HG03196 (cell line): ENCODE measurements at regions not wholly inside any gene's neighbourhood (a gene's known extent, or its start where the extent isn't known, plus 50 kb on each side); places are given as distances from the start of the nearest gene placed in this dataset.
"Not testable (repeated sequence)": the region's sequence is repeated elsewhere in the genome, so short reads cannot be mapped to it uniquely, and the experiment has no call there.

Experiments used
- ATAC-seq: cut with Tn5 transposase; IDR thresholded peaks from one replicate; pipeline ENCODE4 v1.9.1; 2021; ENCODE audit not compliant: unreplicated experiment

DNA sequence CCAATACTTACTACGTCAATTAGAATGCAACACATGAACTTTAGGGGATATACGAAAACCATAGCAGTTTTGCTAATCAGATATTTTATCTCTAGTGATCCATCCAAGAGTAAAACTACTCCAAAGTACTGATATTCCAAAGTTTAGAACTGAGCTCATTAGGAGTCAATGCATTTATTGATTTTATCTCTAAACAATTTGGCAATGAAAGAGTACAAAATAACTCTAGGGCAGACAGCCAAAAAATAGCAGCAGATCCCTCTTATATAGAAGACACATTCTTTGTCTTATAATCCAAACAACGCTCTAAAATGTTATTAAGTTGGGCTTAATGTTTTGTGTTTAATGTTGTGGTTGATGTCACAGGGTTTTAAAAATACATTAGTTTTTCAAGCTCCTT, 923.9 kb upstream of the MAN1A1 start:
- ATAC-seq = no peak

- ATAC-seq = no peak
Measured at GRCh38 chr6:120272038-120272437, 922.5 kb upstream of the MAN1A1 start.

DNA sequence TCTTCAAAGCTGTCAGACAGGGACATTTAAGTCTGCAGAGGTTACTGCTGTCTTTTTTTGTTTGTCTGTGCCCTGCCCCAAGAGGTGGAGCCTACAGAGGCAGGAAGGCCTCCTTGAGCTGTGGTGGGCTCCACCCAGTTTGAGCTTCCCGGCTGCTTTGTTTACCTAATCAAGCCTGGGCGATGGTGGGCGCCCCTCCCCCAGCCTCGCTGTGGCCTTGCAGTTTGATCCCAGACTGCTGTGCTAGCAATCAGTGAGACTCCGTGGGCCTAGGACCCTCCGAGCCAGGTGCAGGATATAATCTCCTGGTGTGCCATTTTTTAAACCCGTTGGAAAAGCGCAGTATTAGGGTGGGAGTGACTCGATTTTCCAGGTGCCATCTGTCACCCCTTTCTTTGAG, 918.7 kb upstream of the MAN1A1 start:
- ATAC-seq = not testable (repeated sequence)

DNA sequence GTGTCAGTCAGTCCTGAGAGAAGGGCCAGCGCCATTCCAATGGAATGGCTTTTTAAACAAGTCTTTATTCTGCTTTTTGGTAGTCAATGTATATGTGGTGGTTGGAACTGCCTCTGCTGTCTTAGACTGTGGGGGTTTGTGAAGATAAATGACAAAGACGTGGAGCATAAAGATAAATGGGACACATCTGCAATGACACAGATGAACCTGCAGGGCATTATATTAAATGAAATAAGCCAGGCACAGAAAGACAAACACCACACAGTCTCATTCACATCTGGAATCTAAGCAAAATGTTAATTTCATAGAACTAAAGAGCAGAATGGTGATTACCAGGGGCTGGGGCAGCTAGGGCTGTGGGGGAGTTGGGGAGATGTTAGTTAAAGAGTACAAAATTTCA, 912.8 kb upstream of the MAN1A1 start:
- no peak for ATAC-seq

GRCh38 chr6:120260636-120261035, 911.1 kb upstream of the MAN1A1 start:
- ATAC-seq = no peak

GRCh38 chr6:120254651-120255050, 905.1 kb upstream of the MAN1A1 start:
- no peak for ATAC-seq

GRCh38 chr6:120248451-120248850, 898.9 kb upstream of the MAN1A1 start:
- no peak for ATAC-seq

DNA sequence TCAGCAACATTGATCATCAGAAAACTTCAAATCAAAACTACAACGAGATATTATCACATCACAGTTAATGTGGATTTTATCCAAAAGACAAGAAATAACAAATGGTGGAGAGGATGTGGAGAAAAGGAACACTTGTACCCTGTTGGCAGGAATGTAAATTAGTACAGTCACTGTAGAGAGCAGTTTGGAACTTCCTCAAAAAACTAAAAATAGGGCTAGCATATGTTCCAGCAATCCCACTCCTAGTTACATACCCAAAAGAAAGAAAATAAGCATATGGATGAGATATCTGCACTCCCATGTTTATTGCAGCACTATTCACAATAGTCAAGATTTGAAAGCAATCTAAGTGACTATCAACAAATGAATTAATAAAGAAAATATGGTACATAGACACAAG, 887.7 kb upstream of the MAN1A1 start:
- ATAC-seq = no peak

GRCh38 chr6:120230008-120230407, 880.4 kb upstream of the MAN1A1 start:
- no peak for ATAC-seq

DNA sequence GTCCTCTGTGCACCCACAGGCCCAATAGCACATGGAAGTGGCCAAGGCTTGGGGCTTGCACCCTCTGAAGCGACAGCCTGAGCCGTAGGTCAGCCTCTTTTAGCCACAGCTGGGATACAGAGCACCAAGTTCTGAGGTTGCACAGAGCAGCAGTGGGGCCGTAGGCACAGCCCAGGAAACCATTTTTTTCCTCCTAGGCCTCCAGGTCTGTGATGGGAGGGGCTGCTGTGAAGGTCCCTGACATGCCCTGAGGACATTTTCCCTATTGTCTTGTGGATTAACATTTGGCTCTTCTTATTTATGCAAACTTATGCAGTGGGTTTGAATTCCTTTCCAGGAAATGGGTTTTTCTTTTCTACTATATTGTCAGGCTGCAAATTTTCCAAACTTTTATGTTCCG, 878.7 kb upstream of the MAN1A1 start:
- ATAC-seq = no peak

GRCh38 chr6:120219339-120219738, 869.8 kb upstream of the MAN1A1 start:
- ATAC-seq = no peak

- no peak for ATAC-seq
Measured at GRCh38 chr6:120214088-120214499, 864.5 kb upstream of the MAN1A1 start.

GRCh38 chr6:120211955-120212792, 862.6 kb upstream of the MAN1A1 start:
- ATAC-seq = no peak

GRCh38 chr6:120202878-120203277, 853.3 kb upstream of the MAN1A1 start:
- ATAC-seq = no peak

- ATAC-seq = no peak
Measured at GRCh38 chr6:120200853-120201252, 851.3 kb upstream of the MAN1A1 start.

DNA sequence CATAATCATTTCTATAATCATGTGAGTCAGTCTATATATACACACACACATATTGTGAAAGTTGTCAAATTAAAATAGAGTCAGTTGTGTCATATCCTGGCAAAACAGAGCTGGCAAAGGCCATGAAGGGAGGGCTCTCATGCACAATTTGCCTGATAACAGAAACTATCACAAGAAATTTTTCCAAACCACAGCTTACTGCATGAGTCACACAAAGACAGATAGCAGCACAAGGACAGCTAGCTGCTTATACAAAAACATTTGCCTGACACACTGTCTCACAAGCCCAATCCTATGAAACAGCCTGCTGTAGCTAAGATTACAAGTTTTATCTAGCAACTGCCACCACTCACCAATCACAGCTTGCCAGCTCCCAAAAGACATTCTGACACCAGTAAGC, 848.5 kb upstream of the MAN1A1 start:
- no peak for ATAC-seq

DNA sequence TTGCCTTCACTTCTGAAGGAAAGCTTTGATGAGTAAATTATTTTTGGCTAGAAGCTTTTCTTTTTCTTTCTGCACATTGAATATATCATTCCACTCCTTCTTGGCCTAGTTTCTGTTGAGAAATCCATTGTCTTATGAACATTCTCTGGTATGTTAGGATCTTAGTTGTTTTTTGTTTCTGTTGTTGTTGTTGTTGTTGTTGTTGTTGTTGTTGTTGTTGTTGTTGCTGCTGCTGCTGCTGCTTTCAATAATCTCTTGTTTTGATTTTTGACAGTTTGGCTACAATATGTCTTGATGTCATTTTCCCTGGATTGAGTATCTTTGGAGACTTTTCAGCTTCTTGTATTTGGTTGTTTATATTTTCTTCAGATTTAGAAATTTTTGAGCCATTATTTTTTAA, 836.5 kb upstream of the MAN1A1 start:
- ATAC-seq = no peak

DNA sequence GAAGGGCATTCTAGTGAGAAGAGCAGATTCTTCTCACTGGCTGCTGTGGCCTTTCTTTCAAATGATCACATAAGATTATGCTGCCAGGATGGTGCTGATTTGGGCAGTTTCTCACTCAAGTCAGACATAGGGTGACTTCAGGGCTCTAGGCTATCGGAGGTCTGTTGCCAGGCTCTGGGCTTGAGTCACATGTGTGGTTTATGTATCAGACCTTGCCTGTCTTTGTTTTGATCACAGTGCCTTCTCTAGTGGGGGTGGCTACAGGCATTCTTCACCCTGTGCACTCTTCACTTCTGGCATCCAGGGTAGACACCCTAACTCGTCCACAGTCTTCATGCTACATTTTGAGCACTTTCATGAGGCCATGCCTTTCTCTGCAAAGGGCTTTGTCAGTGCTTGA, 823.7 kb upstream of the MAN1A1 start:
- ATAC-seq = no peak

GRCh38 chr6:120164531-120164930, 815.0 kb upstream of the MAN1A1 start:
- ATAC-seq = no peak

DNA sequence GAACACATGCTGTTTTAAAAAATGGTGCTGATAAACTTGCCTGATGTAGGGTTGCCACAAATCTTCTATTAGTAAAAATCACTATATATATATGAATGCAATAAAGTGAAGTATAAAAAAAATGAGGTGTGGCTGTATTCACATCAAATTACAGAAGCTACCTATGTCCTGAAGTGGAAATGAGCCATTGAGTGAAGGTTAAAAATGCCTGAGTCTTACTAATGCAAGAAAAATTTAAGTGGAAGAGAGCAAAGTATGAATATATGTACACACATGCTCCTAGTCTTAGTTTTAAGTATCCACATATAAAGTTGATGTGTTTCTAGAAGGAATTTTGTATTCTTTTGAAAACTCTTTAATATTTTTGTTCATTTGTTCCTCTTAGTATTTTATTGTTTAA, 808.3 kb upstream of the MAN1A1 start:
- no peak for ATAC-seq

DNA sequence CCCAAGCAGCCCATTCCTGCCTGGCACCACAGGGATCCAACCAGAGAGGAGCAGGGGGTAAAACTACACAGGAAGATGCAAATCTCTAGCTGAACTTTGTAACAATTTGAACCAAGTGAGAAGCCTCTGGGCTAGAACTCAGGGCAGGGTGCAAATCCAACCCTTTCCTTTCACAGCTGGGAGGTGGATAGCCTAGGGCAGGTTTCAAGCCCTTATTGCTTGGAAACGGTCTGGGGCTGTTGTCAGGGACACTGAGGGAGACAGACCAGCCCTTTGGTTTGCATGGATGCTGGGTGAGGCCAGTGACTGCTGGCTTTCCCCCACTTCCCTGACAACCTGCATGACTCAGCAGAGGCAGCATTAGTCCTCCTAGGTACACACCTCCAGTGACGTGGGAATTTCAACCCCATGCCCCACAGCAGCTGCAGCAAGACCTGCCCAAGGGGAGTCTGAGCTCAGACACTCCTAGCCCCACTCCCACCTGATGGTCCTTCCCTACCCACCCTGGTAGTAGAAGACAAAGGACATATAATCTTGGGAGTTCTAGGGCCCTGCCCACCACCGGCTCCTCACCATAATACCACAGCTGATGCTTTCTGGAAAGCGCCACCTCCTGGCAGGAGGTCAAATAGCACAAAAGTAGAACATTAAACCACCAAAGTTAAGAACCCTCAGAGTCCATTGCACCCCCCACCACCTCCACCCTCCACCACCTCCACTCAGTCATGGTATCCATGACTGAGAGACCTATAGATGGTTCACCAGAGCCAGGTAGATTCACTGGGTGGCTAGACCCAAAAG, 797.7 kb upstream of the MAN1A1 start:
- ATAC-seq = no peak

GRCh38 chr6:120141601-120142000, 792.0 kb upstream of the MAN1A1 start:
- no peak for ATAC-seq
